NCI-H446 treated with DMSO at 0.1 percent for 48 hours (cell line): ENCODE measurements at regions not wholly inside any gene's neighbourhood (a gene's known extent, or its start where the extent isn't known, plus 50 kb on each side); places are given as distances from the start of the nearest gene placed in this dataset.
"Not testable (repeated sequence)": the region's sequence is repeated elsewhere in the genome, so short reads cannot be mapped to it uniquely, and the experiment has no call there.

ENCODE experiments used
- DNase-seq: peaks from one replicate; lab custom pipeline; 2025; lab: John Stamatoyannopoulos, UW

DNA sequence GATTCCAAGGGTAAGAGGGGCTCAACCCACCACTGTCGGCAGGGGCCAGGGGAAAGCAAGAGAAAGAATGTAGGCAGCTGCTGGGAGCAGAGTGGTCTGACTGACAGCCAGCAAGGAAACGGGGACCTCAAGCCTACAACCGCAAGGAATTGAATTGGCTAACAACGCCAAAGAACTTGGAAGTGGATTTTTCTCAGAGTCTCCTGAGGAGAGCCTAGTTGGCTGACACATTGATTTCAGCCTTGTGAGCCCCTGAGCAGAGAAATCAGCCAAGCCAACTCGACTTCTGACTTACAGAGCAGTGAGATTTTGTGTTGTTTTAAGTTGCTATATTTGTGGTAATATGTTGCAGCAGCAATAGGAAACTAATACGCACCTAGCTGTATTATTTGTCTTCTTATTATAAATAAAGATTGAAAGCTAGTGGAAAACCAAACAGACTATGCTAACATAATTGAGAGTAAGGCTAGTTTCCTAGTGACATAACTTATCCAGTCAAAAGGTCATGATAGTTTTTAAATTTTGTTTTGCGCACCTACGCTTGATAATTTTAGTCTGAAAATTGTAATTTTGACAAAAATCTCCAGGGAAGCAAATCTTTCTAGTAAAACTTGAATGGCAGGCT, 145.8 kb upstream of the HCCS start:
- DNase-seq = no peak

DNA sequence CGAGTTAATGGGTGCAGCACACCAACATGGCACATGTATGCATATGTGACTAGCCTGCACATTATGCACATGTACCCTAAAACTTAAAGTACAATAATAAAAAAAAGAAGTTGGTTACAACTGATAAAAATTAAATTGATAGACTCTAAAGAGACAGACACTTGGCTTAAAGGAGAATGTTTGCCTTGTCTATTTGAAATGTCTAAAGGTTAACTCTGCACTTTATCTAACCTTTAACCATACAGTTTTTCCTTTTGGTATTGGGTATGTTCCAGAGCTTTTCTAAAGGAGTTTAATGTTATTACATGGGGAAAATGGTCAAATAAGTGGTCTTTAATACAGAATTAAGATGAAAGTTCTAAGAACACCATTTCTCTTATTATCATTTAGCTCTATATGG, 145.1 kb upstream of the HCCS start:
- DNase-seq = no peak

DNA sequence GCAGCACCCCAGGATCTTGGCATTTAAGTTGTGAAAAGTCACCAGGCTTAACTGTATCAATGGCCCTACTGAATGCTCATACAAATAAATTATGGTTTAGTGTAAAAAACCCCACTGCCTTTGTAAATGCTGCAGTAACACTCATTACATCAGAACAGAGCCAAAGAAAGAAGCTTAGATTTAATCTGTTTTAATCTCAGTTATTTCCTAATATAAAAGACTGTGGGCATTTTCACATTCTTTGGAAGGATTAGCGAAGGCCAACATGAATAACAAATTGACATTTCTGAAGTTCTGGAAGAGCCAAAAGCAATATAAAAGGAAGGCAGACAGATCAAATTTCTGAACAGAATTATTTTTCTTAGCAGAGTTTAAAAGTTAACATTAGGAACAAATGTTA, 140.0 kb upstream of the HCCS start:
- no peak for DNase-seq

DNA sequence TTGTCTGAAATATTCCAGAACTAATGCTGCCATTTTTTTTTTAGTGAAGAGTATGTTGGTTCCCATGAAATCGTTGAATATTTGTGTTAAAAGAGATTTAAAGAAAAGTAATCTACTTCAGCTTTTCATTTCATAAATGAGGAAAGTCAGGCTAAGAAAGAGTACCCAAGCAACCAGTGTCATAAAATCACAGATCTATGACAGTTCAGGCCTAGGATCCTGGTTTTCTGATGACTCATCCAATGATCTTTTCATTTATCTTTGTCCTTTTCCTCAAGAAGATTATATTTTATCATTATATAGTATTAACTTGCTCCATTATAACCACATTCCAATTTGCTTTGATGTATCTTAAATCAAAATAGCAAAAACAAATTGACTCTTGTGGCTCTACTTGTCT, 139.4 kb upstream of the HCCS start:
- no peak for DNase-seq

DNA sequence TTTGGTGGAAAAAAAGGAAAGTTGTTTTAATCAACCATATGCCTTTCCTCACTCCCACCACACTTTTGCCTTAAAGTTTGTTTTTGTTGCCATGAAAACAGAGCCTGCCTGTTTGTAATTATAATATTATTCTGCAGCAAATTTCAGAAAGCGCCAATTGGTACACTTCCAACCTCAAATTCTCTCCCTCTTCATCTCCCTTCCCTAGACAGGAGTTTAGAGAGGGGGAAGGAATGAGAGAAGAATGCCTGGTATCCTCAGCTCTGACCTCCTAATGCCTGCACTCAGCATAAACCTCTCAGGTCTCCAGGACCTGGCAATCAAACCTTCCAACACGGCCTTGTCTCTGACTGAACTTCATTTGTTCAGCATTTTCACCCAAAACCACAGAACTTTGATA, 138.4 kb upstream of the HCCS start:
- no peak for DNase-seq

DNA sequence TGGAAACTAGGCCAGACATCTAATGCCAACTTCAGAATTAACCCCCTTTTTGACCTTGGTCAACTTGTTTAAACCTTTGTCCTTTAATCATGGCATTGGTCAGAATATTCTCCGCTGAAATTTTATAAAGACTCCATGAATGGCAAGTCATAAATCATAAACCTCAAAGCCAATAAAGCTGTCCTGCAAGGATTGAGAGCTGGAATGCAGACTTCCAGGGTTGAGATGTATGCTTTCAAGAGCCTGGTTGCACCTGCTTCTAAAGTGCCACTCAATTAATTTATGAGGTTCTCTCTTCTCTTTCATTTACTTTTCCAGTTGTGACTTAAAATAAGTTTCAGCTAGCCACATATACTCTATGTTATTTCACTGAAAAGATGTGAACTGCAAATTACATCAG, 136.2 kb upstream of the HCCS start:
- no peak for DNase-seq

DNA sequence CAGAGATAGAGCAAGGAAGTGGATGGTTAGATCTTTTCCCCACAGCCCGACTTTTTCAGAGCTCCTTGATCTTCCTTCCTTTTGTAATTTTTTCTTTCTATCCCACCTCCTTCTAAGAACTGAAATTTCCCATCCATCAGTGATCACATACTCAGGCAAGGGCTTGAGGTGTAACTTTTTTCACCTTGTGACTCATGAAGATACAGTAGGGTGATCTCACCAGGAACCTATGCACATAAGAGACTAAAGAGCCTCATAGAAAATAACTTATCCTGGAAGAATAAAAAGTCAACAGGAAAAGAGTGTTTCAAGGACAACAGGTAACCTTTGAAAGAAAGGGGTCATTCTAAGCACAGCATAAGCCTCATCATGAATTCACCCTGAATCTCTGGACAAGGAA, 131.2 kb upstream of the HCCS start:
- DNase-seq = no peak

DNA sequence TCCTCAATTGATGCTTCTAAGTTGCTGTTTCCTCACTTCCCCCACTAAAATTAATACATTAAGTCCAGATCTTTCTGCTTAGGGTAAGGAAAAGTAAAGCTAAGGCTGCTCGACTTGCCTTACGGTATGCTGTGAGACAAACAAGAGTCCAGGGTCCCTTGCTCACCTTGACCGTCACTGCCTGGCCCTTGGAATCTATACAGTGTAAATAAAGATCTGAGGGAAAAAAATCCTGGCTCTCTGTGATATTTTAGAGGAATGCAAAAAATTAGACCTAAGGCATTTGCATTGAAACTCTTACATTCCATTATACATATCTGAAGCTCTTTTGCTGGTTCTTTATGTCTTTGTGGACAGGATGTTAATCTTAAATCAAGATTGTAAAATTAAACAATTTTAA, 129.6 kb upstream of the HCCS start:
- DNase-seq = no peak

DNA sequence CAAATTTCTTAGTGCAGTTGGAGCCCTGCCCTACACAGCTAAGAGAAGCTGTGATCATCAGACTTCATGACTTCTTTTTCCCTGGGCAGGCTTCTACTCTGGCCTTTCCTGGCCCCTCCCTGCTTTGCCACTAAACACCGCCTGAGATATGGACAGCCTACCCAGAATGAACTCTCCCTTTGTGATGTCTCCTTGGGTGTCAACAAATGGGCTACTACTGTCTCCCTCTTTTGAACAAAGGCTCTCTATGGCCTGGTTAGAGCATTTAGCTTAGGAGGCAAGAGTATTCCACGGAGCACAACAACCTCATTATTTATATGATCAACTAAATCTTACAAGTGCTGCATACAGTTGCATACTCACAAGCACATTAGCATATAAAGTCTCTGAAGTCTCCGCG, 127.6 kb upstream of the HCCS start:
- no peak for DNase-seq

DNA sequence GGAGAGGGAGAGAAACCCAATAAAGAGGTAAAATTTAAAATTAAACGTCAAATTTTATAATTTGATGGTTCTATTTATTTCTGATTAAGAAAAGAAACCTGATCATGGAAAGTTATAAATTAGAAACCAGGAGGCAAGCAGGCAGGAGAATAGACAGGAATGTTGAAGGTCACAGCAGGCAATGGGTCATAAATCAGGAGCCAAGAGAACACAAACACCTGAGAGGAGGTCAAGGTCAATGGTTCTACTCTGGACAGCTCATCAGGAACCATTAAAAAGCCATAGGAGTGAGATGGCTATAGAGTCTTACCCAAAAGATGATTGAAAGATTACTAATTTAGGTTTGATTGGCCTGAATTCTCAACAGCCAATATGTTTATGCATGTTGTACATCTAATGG, 126.9 kb upstream of the HCCS start:
- DNase-seq = no peak

DNA sequence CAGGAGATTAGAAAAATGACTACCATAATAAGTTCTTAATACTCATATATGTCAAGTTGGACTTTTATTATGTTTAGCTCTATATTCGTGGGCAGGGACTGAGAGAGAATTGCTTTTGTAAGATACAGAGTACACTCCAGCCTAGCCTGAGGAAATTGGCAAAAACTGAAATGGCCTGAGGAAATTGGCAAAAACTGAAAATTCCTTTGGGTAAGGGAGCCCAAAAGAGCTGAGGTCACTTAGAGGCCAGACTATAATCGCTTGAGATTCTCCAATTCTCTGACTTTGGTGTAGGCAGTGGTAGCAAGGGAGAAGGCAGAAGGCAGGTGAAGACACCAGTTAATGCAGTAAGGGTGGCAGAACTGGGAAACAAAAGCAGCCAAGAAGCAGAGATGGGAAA, 124.5 kb upstream of the HCCS start:
- no peak for DNase-seq

DNA sequence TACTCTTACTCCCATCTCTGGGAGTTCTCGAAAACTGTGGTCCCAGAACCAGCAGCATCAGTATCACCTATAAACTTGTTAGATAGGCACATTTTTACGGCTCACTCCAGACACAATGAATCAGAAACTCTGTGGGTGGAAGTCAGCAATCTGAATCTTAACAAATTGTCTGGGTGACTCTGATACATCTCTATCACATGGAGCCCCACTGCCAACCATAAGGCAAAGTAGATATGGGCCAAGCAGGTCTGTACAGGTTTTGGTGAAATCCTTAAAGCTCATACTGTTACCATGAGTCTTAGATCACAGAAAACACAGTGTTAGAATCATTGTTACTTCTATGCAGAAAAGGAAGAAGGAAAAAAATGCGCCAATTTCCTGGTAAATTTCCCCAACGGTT, 122.5 kb upstream of the HCCS start:
- DNase-seq = no peak

DNA sequence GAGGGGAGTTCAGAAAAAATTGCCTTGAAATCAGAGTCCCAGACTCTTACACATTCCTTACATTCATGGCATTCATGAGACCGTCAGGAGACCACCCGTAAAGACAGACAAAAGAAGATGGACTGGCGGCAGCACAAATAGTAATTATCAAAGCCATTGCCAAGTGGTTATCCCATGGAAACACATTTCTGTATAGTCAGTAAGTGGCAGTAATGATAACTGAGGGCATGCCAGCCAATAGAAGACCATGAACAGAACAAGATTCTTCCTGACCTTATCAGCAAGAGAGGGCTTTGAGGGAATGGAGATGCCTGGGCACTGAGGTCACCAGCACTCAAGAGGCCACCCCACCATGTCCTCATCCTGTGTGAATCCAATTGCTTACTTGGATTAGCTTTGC, 121.7 kb upstream of the HCCS start:
- DNase-seq = no peak

DNA sequence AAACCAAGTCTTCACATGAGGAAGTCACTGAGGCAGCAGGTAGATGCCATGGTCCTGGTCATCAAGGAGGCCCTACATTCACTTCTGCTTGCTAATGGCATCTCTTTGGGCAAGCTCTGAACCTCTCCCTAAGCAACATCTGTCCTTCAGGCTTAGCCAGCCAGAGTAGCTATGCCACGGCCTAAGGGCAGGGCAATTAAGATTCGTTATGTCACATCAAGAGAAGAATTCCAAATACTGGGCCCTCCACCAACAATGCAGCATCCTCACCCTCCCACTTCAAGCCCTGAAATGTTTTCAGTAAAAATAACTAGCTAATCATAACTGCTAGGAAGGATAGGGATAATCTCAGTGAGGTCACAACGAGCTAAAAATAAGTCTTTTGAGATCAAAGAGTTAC, 120.7 kb upstream of the HCCS start:
- DNase-seq = no peak

DNA sequence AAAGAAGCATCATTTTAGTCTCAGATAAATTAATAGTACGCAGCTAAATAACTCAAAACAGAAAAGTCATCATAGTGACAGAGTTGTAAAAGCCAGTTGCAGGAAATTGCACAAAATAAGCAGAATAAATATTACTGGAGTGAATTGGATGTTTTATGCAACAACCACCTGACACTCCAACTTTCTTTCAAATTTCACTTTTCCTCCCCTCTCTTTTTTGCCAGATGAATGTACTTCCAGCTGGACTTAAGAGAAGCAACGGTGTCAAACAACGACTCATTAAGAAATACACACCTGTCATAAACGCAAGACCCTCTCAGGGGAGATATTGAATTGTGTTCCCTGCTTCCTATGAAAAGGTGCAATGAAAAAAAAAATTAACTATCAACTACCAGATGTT, 120.2 kb upstream of the HCCS start:
- DNase-seq = no peak

DNA sequence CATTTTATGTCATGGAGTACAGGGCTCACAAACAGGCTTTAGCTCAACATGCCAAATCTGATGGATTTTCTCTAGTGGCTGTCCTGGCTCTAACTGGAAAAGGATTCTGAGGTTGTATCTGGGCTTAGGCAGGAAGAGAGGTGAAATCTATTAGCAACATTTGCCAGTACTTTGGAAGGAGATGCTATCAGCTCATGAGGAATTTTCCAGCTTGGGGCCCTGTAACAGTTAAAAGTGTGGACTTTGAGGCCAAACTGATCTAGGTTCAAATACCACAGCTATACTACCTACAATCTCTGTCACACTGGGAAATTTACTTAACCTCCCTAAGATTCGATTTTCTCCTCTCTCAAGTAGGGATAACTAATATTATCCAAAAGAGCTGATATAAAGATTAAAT, 119.0 kb upstream of the HCCS start:
- DNase-seq = no peak

DNA sequence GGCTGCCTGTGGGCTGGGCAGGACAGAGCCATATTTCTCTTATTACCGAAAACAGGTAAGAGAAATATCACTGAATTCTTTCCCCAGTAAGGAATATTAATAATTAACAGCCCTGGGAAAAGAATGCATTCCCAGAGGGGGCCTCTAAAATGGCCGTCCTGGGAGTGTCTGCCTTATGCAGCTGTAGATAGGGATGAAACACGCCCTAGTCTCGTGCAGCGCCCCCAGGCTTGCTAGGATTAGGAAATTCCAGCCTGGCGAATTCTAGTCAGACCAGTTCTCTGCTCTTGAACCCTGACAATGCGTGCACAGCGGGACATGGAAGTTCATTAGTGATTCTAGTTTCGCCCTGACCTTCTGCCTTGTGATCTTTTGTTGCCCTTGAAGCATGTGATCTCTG, 104.1 kb upstream of the HCCS start:
- not testable (repeated sequence) for DNase-seq

DNA sequence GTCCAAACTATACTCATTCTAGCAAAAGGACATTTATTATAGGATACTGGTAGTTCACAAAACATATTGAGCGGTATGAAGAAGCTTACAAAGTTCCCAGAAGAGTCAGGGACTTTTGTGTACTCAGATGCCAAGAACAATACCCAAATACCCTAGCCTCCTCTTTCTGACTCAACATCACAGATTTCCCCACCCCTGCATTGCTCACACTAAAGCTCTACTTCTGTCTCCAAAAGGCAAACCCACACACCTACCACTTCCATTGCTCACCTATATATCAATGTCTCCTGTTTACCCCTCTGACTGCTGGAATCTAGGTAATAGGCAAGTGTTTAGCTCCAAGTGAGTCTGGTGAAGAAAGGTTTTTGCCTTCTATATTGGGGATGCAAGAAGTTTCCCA, 100.7 kb upstream of the HCCS start:
- no peak for DNase-seq

DNA sequence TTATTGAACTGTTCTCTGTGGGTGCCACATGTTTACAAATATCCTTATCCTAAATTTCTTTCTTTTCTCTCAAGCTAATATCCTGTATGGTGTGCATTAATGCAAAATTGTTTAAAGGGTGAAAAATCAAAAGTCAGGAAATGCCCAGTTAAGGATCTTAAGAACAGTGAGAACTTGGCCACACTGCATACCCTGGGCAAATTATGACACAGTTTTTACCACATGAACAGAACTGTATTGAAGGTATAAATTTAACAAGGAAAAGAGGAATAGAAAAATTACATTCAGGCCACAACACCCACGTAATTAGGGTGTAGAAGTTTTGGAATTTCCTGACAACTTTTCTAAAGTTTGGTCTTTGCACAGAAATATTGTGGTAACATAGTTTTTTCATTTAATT, 94.4 kb upstream of the HCCS start:
- no peak for DNase-seq

DNA sequence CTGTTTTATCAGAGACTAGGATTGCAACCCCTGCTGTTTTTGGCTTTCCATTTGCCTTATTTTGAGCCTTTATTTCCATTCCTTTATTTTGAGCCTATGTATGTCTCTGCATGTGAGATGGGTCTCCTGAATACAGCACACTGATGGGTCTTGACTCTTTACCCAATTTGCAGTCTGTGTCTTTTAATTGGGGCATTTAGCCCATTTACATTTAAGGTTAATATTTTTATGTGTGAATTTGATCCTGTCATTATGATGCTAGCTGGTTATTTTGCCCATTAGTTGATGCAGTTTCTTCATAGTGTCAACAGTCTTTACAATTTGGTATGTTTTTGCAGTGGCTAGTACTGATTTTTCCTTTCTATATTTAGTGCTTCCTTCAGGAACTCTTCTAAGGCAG, 88.5 kb upstream of the HCCS start:
- not testable (repeated sequence) for DNase-seq

DNA sequence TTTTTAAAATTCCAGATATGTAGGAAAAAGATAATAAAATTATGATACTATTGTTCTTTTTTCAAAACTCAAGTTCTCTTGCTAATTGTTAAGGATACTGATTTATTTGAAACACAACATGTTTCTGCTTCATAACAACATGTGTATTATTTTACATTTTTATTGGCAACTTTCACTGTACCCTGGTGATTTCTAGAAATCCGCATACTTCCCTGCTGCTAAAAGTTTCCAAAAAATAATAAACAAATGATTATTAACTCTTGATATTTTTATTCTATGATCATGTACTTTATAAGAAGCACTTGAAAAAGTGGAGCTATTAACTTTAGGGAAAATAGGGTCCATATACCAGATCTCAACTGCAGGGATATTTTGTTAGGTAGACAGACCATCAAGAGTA, 71.2 kb upstream of the HCCS start:
- DNase-seq = no peak

DNA sequence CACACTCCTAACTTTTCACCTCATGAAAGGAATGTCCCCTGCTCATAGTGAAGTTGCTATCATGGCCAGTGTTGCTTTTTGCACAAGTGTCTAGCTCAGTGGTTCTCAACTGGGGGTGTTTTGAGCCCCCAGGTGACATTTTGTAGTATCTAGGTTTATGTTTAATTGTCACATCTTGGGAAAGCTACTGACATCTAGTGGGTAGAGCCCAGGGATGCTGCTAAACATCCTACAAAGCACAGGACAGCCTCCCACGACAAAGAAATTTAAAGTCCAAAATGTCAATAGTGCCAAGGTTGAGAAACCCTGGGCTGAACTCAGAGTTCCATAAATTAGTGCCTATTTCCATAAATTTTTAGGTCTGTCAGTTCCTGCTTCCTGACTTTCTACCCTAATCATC, 70.7 kb upstream of the HCCS start:
- no peak for DNase-seq

DNA sequence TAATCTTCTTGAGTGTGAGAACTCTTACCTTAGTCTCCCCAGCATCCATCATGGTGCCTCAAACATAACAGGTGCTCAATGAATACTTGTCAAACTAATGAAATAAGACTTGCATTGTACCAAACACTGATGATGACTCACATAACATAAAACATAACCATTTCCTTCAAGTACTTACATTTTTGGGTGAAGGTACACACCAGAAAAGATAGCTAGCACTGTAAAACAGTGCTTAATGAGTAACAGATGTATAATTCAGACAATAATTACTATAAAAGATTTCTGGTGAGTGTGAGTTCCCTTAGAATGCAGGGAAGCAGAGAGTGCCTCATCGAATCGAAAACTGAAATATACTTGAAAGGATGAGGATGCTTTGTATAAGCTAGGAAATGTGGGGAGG, 70.1 kb upstream of the HCCS start:
- DNase-seq = no peak

DNA sequence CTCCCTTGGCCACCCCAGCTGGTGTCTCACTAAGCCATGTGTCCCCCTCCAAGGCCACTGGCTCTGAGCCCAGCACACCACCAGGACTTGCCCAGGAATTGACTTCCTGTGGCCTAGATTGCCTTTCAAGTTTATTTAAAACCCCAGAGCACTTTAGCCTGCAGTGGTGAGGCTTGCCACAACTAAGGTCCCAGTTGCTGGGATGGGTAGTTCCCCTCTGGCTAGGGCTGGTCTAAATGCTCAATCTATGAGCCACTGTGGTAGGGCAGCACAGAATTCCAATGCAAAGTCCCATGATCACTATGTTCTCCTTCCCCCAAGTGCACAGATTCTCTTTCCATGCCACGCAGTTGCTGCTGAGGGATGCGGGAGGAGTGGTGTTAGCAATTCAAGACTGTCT, 61.1 kb upstream of the HCCS start:
- DNase-seq = no peak

DNA sequence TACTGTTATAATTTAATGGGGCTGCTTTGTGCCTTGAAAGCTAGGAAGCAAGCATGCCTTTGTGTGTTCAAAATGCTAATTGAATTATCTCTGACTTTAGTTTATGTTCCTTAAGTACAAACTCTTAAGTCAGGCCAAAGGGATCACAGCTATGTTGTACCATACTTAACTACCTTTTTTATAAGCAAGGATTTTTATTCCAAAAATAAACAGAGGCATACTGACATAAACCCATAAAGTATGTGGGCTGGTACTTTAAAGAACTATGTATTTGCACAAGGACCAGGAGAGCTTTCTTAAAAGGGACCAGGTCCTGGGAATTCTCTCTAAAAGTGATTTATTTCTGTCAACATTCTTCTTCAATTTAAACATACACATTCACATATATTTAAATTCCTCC, 57.8 kb upstream of the HCCS start:
- DNase-seq = no peak
